ENCODE measurements at regions not wholly inside any gene's neighbourhood (a gene's known extent, or its start where the extent isn't known, plus 50 kb on each side); places are given as distances from the start of the nearest gene placed in this dataset.
"Not testable (repeated sequence)": the region's sequence is repeated elsewhere in the genome, so short reads cannot be mapped to it uniquely, and the experiment has no call there.

- not testable (repeated sequence) for DNase-seq
Measured at GRCh38 chr11:42822188-42822587, 489.6 kb upstream of the API5 start.

GRCh38 chr11:42823546-42823945 is 488.2 kb upstream of the API5 start:
- no peak for DNase-seq

GRCh38 chr11:42824067-42824466 is 487.7 kb upstream of the API5 start:
- no peak for DNase-seq

GRCh38 chr11:42825598-42825997 is 486.2 kb upstream of the API5 start:
- no peak for DNase-seq

- no peak for DNase-seq
Measured at GRCh38 chr11:42827845-42828244, 484.0 kb upstream of the API5 start.

- DNase-seq: no peak
Measured at GRCh38 chr11:42837994-42838393, 473.8 kb upstream of the API5 start.

GRCh38 chr11:42840176-42840829 is 471.5 kb upstream of the API5 start:
- peak in 2 of 56 donors; percentile 0 to 3 for DNase-seq

- DNase-seq: no peak
Measured at GRCh38 chr11:42840860-42841259, 470.9 kb upstream of the API5 start.

- no peak for DNase-seq
Measured at GRCh38 chr11:42841556-42841955, 470.2 kb upstream of the API5 start.

GRCh38 chr11:42849362-42849761 is 462.4 kb upstream of the API5 start:
- no peak for DNase-seq

GRCh38 chr11:42857344-42857743 is 454.5 kb upstream of the API5 start:
- no peak for DNase-seq

GRCh38 chr11:42870480-42870879 is 441.3 kb upstream of the API5 start:
- no peak for DNase-seq

- DNase-seq: not testable (repeated sequence)
Measured at GRCh38 chr11:42873800-42874405, 437.9 kb upstream of the API5 start.

GRCh38 chr11:42881335-42881734 is 430.5 kb upstream of the API5 start:
- not testable (repeated sequence) for DNase-seq

GRCh38 chr11:42890773-42891172 is 421.0 kb upstream of the API5 start:
- no peak for DNase-seq

GRCh38 chr11:42901084-42901483 is 410.7 kb upstream of the API5 start:
- DNase-seq: no peak

GRCh38 chr11:42906226-42906625 is 405.6 kb upstream of the API5 start:
- DNase-seq: no peak

- no peak for DNase-seq
Measured at GRCh38 chr11:42913731-42914130, 398.1 kb upstream of the API5 start.

- no peak for DNase-seq
Measured at GRCh38 chr11:42923651-42924050, 388.1 kb upstream of the API5 start.

- no peak for DNase-seq
Measured at GRCh38 chr11:42925916-42926315, 385.9 kb upstream of the API5 start.

- DNase-seq: no peak
Measured at GRCh38 chr11:42947405-42947804, 364.4 kb upstream of the API5 start.

- DNase-seq: not testable (repeated sequence)
Measured at GRCh38 chr11:42949738-42950376, 361.9 kb upstream of the API5 start.

- peak in 1 of 56 donors; percentile 5 for DNase-seq
Measured at GRCh38 chr11:42951266-42951665, 360.5 kb upstream of the API5 start.
